ENCODE measurements at regions not wholly inside any gene's neighbourhood (a gene's known extent, or its start where the extent isn't known, plus 50 kb on each side); places are given as distances from the start of the nearest gene placed in this dataset.
A peak's percentile ranks its signal among the peaks of the same experiment; 100 is the strongest.

DNA sequence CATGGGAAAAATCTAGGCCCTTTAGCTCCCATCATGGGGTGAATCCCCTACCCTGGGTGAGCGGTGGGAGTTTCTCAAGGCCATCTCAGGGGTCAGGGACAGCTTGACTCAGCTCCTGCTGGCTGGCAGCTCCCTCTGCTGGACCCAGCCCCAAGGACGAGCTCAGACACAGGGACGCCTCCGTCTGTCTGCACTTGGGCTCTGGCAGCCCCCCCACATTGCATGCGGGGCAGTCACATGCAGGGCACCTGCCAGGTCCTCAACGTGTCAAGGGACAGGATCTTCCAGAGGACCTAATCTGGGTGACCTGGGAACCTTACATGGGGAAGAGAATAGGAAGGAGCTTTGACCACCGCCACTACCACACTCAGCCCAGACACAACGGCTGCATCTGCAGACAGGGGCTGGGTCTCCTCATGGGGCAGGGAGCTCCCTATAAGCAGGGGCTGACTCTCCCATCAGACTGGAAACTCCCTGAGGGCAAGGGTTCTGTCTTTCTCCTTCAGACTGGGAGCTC, 173.4 kb downstream of the MRPL14 start:
- TF ChIP-seq CTCF (IDR thresholded peaks at IDR 0.05 in 4 of 5, conservative IDR thresholded peaks at IDR 0.05 in 1 of 5) (peak in 3 of 5 experiments; percentile 30 to 59 (median 44)), POLR2A (IDR thresholded peaks at IDR 0.05) (no peak)
